ENCODE measurements at regions not wholly inside any gene's neighbourhood (a gene's known extent, or its start where the extent isn't known, plus 50 kb on each side); places are given as distances from the start of the nearest gene placed in this dataset.

GRCh38 chr20:40410028-40410427 is 279.0 kb downstream of the MAFB start:
- TF ChIP-seq POLR2A (IDR thresholded peaks at IDR 0.05; ENCODE audit: low read length) (no peak), GATA1 (IDR thresholded peaks at IDR 0.05; ENCODE audit: low read depth, low read length) (no peak)
